ENCODE measurements at regions not wholly inside any gene's neighbourhood (a gene's known extent, or its start where the extent isn't known, plus 50 kb on each side); places are given as distances from the start of the nearest gene placed in this dataset.

- TF ChIP-seq CTCF (IDR thresholded peaks at IDR 0.05) (no peak), POLR2A (IDR thresholded peaks at IDR 0.05) (no peak), POLR2AphosphoS5 (IDR thresholded peaks at IDR 0.05) (no peak)
Observed at GRCh38 chr7:124399941-124400340, 365.7 kb downstream of the GPR37 start.

Measured in suprapubic skin (tissue), 4 donors.